HG02981 (cell line): ENCODE measurements at regions not wholly inside any gene's neighbourhood (a gene's known extent, or its start where the extent isn't known, plus 50 kb on each side); places are given as distances from the start of the nearest gene placed in this dataset.
"Not testable (repeated sequence)": the region's sequence is repeated elsewhere in the genome, so short reads cannot be mapped to it uniquely, and the experiment has no call there.

Experiments used
- ATAC-seq: cut with Tn5 transposase; IDR thresholded peaks from one replicate; pipeline ENCODE4 v1.9.1; 2021; ENCODE audit warnings: mild to moderate bottlenecking, moderate library complexity; ENCODE audit not compliant: unreplicated experiment

DNA sequence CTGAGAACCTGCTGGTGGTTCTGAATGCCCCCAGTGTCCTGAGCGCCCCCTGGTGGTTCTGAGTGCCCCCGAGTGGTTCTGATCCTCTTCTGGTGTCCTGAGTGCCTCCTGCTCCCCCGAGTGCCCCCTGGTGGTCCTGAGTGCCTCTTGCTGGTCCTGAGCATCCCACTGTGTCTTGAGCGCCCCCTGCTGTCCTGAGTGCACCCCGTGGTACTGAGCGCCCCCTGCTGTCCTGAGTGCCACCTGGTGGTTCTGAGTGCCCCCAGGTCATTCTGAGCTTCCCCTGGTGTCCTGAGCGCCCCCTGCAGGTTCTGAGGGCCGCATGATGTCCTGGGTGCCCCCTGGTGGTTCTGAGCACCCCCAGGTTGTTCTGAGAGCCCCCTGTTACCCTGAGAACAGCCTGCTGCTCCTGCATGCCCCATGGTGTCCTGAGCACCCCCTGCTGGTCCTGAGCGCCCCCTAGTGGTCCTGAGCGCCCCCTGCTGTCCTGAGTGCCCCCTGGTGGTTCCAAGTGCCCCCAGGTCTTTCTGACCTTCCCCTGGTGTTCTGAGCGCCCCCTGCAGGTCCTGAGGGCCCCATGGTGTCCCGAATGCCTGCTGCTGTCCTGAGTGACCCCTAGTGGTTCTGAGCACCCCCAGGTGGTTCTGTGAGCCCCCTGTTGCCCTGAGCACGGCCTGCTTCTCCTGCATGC lies 1165.4 kb downstream of the TMEM121 start:
- ATAC-seq: peak; percentile 68

DNA sequence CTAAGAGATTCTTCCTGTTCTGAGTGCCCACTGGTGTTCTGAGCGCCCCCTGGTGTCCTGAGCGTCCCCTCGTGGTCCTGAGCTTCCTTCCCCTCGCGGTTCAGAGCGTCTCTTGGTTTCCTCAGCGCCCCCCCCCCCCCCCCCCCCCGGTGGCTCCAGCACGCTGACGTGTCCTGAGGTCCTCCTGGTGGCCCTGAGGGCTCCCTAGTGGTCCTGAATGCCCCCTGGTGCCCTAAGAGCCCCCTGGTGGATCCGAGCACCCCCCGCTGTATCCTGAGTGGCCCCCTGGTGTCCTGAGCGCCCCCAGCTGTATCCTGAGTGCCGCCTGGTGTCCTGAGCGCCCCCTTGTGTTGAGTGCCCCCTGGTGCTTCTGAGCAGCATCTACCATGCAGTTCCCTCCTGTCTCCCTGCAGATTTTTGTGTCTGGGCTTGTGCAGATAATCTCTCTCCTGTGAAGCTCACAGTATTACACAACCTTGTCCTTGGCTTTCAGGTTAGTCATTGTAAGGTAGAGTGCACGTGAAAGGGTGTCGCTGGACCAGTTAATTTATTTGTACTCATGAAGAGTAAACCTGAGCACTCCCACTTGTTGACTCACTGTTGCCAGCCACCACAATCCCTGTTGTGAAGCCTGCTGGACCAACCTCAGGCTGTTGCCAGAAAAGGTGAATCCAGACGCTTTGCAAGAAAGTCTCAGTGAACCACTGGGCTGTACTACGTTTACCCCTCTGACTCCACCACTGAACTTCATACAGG lies 1168.4 kb downstream of the TMEM121 start:
- ATAC-seq: no peak

DNA sequence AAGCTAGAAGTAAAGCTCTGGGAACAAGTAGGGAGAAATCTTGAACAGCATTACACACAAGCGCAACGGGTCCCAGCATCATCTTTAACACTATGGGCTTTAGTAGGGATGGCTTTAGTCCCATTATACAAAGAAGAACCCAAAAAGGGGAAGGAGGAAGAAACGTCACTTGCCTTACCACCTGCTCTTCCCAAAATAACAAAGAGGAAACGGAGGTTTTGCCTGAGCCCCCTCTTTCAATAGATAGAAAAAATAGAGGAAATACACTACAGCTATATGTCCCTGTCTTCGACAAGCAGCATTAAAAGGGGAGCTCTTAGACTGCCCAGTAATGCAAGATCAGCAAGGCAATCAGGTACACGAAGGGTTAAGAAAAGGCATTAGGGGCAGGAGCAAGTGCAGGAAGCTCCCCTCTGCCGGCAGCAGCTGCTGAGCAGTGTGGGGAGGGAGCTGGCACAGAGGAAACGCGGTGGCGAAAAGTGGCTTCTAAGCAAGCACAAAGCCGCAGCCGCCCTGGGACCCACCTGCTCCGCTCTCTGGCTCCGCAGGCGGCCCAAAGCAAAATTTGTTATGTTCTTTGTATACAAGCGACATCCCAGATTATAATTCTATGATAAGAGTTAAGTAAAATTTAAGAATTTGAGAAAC lies 1172.4 kb downstream of the TMEM121 start:
- peak; percentile 52 for ATAC-seq

- not testable (repeated sequence) for ATAC-seq
Observed at GRCh38 chr14:106703651-106704050, 1177.3 kb downstream of the TMEM121 start.

GRCh38 chr14:106706488-106706887 lies 1180.1 kb downstream of the TMEM121 start:
- not testable (repeated sequence) for ATAC-seq

- ATAC-seq: not testable (repeated sequence)
Observed at GRCh38 chr14:106710187-106710586, 1183.8 kb downstream of the TMEM121 start.

DNA sequence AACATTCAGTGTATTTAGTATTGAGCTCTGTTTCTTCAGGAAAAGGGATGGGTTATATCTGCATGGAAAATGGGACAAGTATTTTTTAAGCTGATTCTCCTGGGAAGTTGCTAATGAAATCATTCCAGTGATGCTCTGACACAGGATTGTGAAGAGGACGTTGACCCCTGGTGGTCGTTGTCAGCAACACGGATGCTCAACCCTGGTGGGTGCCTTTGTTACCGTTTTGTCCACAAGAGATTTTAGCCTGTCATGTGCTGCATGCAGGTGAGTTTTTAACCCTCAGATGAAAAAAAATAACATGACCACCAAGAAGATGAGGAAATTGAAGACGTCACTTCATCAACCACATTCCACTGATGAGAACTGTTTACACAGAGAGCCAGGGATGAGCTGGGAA lies 1186.1 kb downstream of the TMEM121 start:
- not testable (repeated sequence) for ATAC-seq

DNA sequence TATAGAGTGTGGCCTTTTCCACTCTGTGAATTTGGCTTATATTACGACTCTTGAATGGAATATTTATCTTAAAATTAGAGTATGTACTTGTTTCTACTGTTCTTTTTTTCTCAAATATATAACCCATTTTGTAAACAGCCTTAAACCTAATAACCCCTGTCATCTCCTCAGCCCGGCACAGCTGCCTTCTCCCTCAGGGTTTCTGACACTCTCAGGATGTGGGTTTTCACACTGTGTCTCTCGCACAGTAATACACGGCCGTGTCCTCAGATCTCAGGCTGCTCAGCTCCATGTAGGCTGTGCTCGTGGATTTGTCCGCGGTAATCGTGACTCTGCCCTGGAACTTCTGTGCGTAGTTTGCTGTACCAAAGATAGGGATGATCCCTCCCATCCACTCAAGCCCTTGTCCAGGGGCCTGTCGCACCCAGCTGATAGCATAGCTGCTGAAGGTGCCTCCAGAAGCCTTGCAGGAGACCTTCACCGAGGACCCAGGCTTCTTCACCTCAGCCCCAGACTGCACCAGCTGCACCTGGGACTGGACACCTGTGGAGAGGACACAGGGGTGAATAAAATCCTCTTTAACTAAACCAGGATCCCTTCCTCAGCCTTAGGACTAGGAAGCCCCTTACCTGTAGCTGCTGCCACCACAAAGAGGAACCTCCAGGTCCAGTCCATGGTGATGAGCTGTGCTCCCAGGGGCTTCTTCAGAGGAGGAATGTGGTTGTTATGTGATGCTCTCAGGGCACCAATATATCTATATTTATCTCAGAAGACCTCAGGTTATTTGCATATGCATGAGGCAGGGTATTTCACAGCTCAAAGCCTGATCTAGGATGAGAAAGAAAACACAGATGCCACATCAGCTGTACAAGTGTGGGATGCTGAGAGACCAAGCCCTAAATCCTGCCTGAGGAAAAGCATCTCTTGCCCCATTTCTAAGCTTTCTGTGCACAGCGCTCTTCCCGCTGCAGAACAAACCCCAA lies 1188.4 kb downstream of the TMEM121 start:
- ATAC-seq: not testable (repeated sequence)

GRCh38 chr14:106717544-106717943 lies 1191.2 kb downstream of the TMEM121 start:
- ATAC-seq: not testable (repeated sequence)

DNA sequence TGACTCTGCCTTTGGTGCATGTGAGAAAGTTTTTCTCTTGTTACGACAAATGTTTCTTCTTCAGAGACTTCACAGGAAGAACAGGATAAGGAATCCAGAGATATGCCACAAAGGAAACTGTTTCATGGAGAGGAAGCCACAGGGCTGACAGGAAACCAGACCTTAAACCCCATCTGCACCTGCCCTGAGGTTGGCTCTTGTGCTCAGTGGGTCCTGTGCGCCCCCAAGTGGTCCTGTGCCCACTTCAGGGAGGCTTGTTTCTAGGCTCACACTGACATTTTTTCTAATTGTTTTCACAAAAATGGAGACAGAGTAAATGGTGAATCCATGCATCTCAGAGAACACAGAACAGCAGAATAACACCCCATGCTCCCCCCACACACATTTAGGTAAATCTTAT lies 1193.5 kb downstream of the TMEM121 start:
- not testable (repeated sequence) for ATAC-seq

DNA sequence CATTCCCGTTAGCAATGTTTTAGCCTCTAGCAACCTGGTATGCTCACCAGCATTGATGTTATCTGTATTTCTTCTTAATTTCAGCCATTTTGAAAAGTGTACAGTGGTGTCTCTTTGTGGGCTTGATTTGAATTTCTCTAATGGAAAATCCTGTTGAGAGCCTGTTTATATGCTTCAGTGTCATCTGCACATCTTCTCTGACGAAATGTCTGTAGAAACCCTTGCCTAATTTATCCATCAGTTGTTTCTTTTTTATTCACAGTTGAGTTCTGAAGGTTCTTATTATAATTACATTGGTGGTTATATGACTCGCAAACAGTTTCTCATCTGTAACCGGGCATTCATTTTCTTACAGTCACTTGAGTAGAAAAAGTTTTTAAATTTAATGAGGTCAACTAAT lies 1195.5 kb downstream of the TMEM121 start:
- ATAC-seq: not testable (repeated sequence)

GRCh38 chr14:106722813-106723687 lies 1196.7 kb downstream of the TMEM121 start:
- ATAC-seq: not testable (repeated sequence)

DNA sequence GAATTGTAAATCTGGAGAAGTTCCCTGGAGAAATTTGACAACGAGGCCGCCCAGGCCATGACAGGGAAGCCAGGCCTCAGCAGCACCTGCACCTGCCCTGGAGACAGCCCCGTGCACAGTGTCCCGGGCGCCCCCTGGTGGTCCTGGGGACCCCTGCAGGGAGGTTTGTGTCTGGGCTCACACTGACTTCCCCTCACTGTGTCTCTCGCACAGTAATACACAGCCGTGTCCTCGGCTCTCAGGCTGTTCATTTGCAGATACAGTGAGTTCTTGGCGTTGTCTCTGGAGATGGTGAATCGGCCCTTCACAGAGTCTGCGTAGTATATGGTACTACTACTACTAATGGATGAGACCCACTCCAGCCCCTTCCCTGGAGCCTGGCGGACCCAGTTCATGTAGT lies 1201.6 kb downstream of the TMEM121 start:
- ATAC-seq: not testable (repeated sequence)

DNA sequence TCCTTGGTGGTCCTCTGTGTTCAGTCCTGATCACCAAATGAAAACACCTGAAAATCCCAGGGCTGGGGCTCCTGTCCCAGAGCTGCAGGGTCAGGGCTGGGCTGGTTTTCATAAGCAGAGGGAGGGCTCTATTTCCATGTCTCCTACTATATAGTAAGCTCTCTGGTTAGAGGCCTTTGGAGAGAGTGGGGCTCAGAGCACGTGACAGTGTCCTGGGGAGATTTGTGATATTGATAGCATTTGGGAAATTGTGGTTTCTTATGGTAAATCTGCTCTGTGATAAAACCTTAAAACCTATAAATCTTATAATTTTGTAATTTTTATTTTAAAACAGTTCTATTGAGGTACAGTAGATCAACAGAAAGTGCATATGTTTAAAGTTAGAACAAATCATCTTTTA lies 1202.2 kb downstream of the TMEM121 start:
- ATAC-seq: no peak

- ATAC-seq: no peak
Observed at GRCh38 chr14:106729551-106729950, 1203.2 kb downstream of the TMEM121 start.

DNA sequence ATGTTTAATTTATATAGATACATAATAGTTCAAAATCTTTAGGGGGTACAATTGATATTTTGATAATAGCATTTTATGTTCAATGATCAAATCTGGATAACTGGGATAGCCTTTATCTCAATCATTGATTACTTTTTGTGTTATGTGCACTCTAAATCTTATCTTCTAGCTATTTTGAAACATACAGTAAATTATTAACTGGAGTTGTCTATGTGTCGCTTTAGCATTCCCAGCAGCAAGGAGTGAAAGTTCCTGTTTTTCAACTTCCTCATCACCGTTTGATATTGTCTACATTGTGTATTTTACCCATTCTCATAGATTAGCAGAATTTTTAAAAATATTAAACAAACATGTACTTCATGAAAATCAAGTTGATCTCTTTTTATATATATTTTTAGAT lies 1207.4 kb downstream of the TMEM121 start:
- no peak for ATAC-seq

- ATAC-seq: no peak
Observed at GRCh38 chr14:106737021-106737420, 1210.6 kb downstream of the TMEM121 start.

GRCh38 chr14:106738075-106738474 lies 1211.7 kb downstream of the TMEM121 start:
- ATAC-seq: no peak

DNA sequence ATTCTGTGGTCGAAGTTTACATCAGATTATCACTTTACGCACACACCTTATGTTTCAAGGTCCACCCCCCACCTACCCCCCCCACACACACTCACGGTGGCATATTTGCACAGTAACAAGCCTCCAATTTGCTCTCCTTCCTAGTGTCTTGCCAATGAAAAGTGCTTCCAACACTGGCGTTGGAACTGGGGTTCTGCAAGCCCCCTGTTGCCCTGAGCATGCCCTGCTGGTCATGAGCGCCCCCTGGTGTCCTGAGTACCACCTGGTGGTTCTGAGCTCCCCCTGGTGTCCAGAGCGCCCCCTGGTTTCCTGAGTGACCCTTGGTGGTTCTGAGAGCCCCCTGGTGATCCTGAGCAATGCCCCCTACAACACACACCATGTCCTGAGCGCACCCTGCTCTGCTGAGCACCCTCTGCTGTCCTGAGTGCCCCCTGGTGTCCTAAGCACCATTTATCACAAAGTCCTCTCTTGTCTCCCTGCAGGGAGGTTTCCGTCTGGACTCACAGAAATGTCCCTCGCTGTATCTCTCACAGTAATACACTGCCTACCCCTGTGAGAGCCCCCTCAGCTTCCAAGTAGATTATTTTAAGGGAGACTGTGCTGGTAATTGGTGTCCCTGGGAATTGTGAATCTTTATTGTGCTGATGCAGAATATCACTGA lies 1212.3 kb downstream of the TMEM121 start:
- not testable (repeated sequence) for ATAC-seq
